Right atrium auricular region (tissue), 2 donors: ENCODE measurements at regions not wholly inside any gene's neighbourhood (a gene's known extent, or its start where the extent isn't known, plus 50 kb on each side); places are given as distances from the start of the nearest gene placed in this dataset.

Experiments used
- DNase-seq: peaks from one replicate; pipeline ENCODE4 v3.0.0-alpha.2; 2019; ENCODE audit warnings: low spot score
- H3K27ac ChIP-seq, 2 donors: fragments of 200-600 bp; sonication (generic); 1 replicate in 1 of 2; 2 replicates in 1 of 2; pipeline ENCODE4 v1.5.1; 2016 to 2019
- H3K27me3 ChIP-seq, 2 donors: fragments of 200-600 bp; sonication (generic); one replicate each; pipeline versions ENCODE4 v1.5.1 to v1.6.0; 2017 to 2019
- H3K36me3 ChIP-seq: fragments of 200-600 bp; sonication (generic); one replicate; pipeline ENCODE4 v1.5.1; 2016
- H3K4me1 ChIP-seq, 2 donors: fragments of 200-600 bp; sonication (generic); one replicate each; pipeline versions ENCODE4 v1.5.1 to v1.6.0; 2017 to 2019
- H3K4me3 ChIP-seq, 2 donors: fragments of 200-600 bp; sonication (generic); 1 replicate in 1 of 2; 2 replicates in 1 of 2; pipeline ENCODE4 v1.5.1; 2017 to 2019; ENCODE audit warnings: mild to moderate bottlenecking in 1 of 2, moderate library complexity in 1 of 2
- H3K9me3 ChIP-seq, 2 donors: fragments of 200-600 bp; sonication (generic); one replicate each; pipeline ENCODE4 v1.5.1; 2019
- CTCF ChIP-seq, 2 donors: fragments of 200-600 bp; sonication (generic); IDR thresholded peaks; one replicate each; pipeline ENCODE4 v1.5.1; 2019; ENCODE audit warnings: antibody characterized with exemption in 2 of 2

- Histone ChIP-seq H3K4me3 (no peak overlapping the region), H3K9me3 (no peaks in the 10 kb centered on the region), H3K4me1 (no peaks in the 10 kb centered on the region), H3K27ac (no peak overlapping the region), H3K36me3 (no peaks in the 10 kb centered on the region), H3K27me3 (no peaks in the 10 kb centered on the region)
- no peak for DNase-seq
- no peak for TF ChIP-seq CTCF (IDR thresholded peaks at IDR 0.05)
Measured at GRCh38 chr18:30527917-30528316, 514.6 kb downstream of the DSC3 start.

- no peaks in the 10 kb centered on the region for H3K27me3 ChIP-seq
- TF ChIP-seq CTCF (IDR thresholded peaks at IDR 0.05): no peak
- H3K4me3 ChIP-seq: no peak overlapping the region
- H3K9me3 ChIP-seq: no peaks in the 10 kb centered on the region
- H3K4me1 ChIP-seq: no peaks in the 10 kb centered on the region
- DNase-seq: no peak
- H3K27ac ChIP-seq: no peak overlapping the region
- no peaks in the 10 kb centered on the region for H3K36me3 ChIP-seq
Measured at GRCh38 chr18:30527226-30527625, 515.3 kb downstream of the DSC3 start.

GRCh38 chr18:30522288-30522929, 520.1 kb downstream of the DSC3 start:
- H3K4me1 ChIP-seq: no peaks in the 10 kb centered on the region
- H3K9me3 ChIP-seq: no peaks in the 10 kb centered on the region
- H3K27me3 ChIP-seq: no peaks in the 10 kb centered on the region
- no peak overlapping the region for H3K27ac ChIP-seq
- no peak overlapping the region for H3K4me3 ChIP-seq
- TF ChIP-seq CTCF (IDR thresholded peaks at IDR 0.05): no peak
- DNase-seq: no peak
- H3K36me3 ChIP-seq: no peaks in the 10 kb centered on the region

- Histone ChIP-seq H3K27ac (no peak overlapping the region), H3K4me1 (no peaks in the 10 kb centered on the region), H3K27me3 (no peaks in the 10 kb centered on the region), H3K36me3 (no peaks in the 10 kb centered on the region), H3K4me3 (no peak overlapping the region), H3K9me3 (no peaks in the 10 kb centered on the region)
- DNase-seq: no peak
- no peak for TF ChIP-seq CTCF (IDR thresholded peaks at IDR 0.05)
Measured at GRCh38 chr18:30514059-30514458, 528.5 kb downstream of the DSC3 start.

- DNase-seq: no peak
- no peaks in the 10 kb centered on the region for H3K36me3 ChIP-seq
- no peak overlapping the region for H3K4me3 ChIP-seq
- no peaks in the 10 kb centered on the region for H3K4me1 ChIP-seq
- TF ChIP-seq CTCF (IDR thresholded peaks at IDR 0.05): no peak
- H3K9me3 ChIP-seq: no peaks in the 10 kb centered on the region
- H3K27ac ChIP-seq: no peak overlapping the region
- no peaks in the 10 kb centered on the region for H3K27me3 ChIP-seq
Measured at GRCh38 chr18:30512872-30513271, 529.7 kb downstream of the DSC3 start.

- no peaks in the 10 kb centered on the region for H3K36me3 ChIP-seq
- no peak overlapping the region for H3K4me3 ChIP-seq
- H3K27me3 ChIP-seq: no peaks in the 10 kb centered on the region
- TF ChIP-seq CTCF (IDR thresholded peaks at IDR 0.05): no peak
- no peak overlapping the region for H3K27ac ChIP-seq
- H3K9me3 ChIP-seq: no peaks in the 10 kb centered on the region
- DNase-seq: no peak
- H3K4me1 ChIP-seq: no peaks in the 10 kb centered on the region
Measured at GRCh38 chr18:30510882-30511281, 531.7 kb downstream of the DSC3 start.
